K562 (cell line): ENCODE measurements at regions not wholly inside any gene's neighbourhood (a gene's known extent, or its start where the extent isn't known, plus 50 kb on each side); places are given as distances from the start of the nearest gene placed in this dataset.

ENCODE experiments used
- ATAC-seq: fragments of 200-7000 bp; cut with Tn5 transposase; 3 replicates; pipeline ENCODE4 v1.9.1; 2020; ENCODE audit warnings: moderate library complexity
- BruUV-seq: library from RNA; stranded (reverse); fragments of 400-500 nt; replicated peaks from 2 replicates; lab custom pipeline; 2021; lab: Mats Ljungman, UMichigan
- CTCF ChIA-PET: fragments of 300-600 bp; formaldehyde crosslinking; extraction: SDS; loops from one replicate; lab custom pipeline; 2021; ENCODE audit warnings: low intra/inter-chr PET ratio; lab: Yijun Ruan, JAX
- POLR2A ChIA-PET: fragments of 300-600, 350-650 bp; sonication (Branson Sonifier 250); formaldehyde crosslinking; extraction: SDS; loops from one replicate; lab custom pipeline; 2021; ENCODE audit warnings: antibody characterized with exemption, inconsistent platforms; lab: Yijun Ruan, JAX
- DNase-seq, 4 experiments: peaks; one replicate each; pipeline versions ENCODE4 v3.0.0 to v3.0.0-alpha.2; 2011 to 2018; ENCODE audit warnings: low spot score in 3 of 4, mixed read lengths in 3 of 4; ENCODE audit errors: extremely low read depth in 1 of 4
- FAIRE-seq: peaks from 2 replicates; lab custom pipeline; 2011; peaks lifted over from hg19 to GRCh38; lab: Jason Lieb, UNC
- H2AFZ ChIP-seq: 2 replicates; pipeline ENCODE4 v1.6.0; 2011; ENCODE audit warnings: low read depth, low read length, control low read depth, inconsistent platforms
- H3K27ac ChIP-seq: fragments of 200-600 bp; 3 replicates; pipeline ENCODE4 v1.8.0; 2011; ENCODE audit warnings: low read depth, mild to moderate bottlenecking, control low read depth, inconsistent platforms, low read length, moderate library complexity, mixed read lengths; ENCODE audit errors: extremely low read depth
- H3K27me3 ChIP-seq, 2 experiments: fragments of 300-600 bp in 1 of 2; 2 replicates in 1 of 2; 3 replicates in 1 of 2; pipeline versions ENCODE4 v1.6.0 to v1.8.0; 2011; ENCODE audit warnings: inconsistent platforms in 2 of 2, low read length in 2 of 2, mild to moderate bottlenecking in 1 of 2, mixed read lengths in 1 of 2, moderate library complexity in 1 of 2; ENCODE audit not compliant: control insufficient read depth in 2 of 2, insufficient read depth in 2 of 2
- H3K36me3 ChIP-seq: fragments of 300-600 bp; 3 replicates; pipeline ENCODE4 v1.8.0; 2011; ENCODE audit warnings: mild to moderate bottlenecking, low read length, inconsistent platforms; ENCODE audit not compliant: control insufficient read depth, insufficient read depth
- H3K4me1 ChIP-seq, 2 experiments: fragments of 200-600 bp in 1 of 2; replicated peaks in 1 of 2; 2 replicates in 1 of 2; 3 replicates in 1 of 2; pipeline versions ENCODE4 v1.5.1 to v1.8.0; 2011; ENCODE audit warnings: inconsistent platforms in 2 of 2, low read length in 2 of 2, mild to moderate bottlenecking in 1 of 2, mixed read lengths in 1 of 2, moderate library complexity in 1 of 2; ENCODE audit not compliant: control insufficient read depth in 2 of 2, insufficient read depth in 2 of 2
- H3K4me2 ChIP-seq: 2 replicates; pipeline ENCODE4 v1.6.1; 2011; ENCODE audit warnings: low read length, control low read depth, inconsistent platforms, mixed read lengths; ENCODE audit not compliant: insufficient read depth
- H3K4me3 ChIP-seq: fragments of 200-600 bp; sonication (generic), shearing (Covaris generic); 2 replicates; pipeline ENCODE4 v1.5.1; 2016; ENCODE audit warnings: control low read depth, inconsistent platforms
- H3K79me2 ChIP-seq: fragments of 200-600 bp; 3 replicates; pipeline ENCODE4 v1.8.0; 2011; ENCODE audit warnings: low read length, inconsistent platforms; ENCODE audit not compliant: control insufficient read depth, insufficient read depth
- H3K9ac ChIP-seq, 2 experiments: 2 replicates each; pipeline versions ENCODE4 v1.6.0 to v1.6.1; 2011; ENCODE audit warnings: low read depth in 2 of 2, low read length in 2 of 2, control low read depth in 1 of 2, inconsistent platforms in 1 of 2, mild to moderate bottlenecking in 1 of 2, mixed read lengths in 1 of 2; ENCODE audit not compliant: insufficient read depth in 1 of 2
- H3K9me1 ChIP-seq: one replicate; pipeline ENCODE4 v1.6.0; 2011; ENCODE audit warnings: inconsistent platforms, mild to moderate bottlenecking, low read length, moderate library complexity; ENCODE audit not compliant: control insufficient read depth, insufficient read depth
- H3K9me3 ChIP-seq: replicated peaks from 2 replicates; pipeline ENCODE4 v1.5.1; 2011; ENCODE audit warnings: low read depth, low read length, inconsistent platforms; ENCODE audit not compliant: control insufficient read depth, insufficient read depth
- H4K20me1 ChIP-seq: replicated peaks from 2 replicates; pipeline ENCODE4 v1.6.1; 2011; ENCODE audit warnings: low read length, inconsistent platforms, mixed read lengths; ENCODE audit not compliant: control insufficient read depth, insufficient read depth
- AFF1 ChIP-seq, 2 experiments: fragments of 450-650 bp; IDR thresholded peaks; 2 replicates each; pipeline ENCODE4 v1.6.1; 2018; ENCODE audit warnings: mild to moderate bottlenecking in 2 of 2, low read depth in 1 of 2; ENCODE audit not compliant: partially characterized antibody in 2 of 2
- NUFIP1 ChIP-seq: fragments of 450-650 bp; IDR thresholded peaks from 2 replicates; pipeline ENCODE4 v1.6.1; 2018; ENCODE audit not compliant: partially characterized antibody
- PHF21A ChIP-seq: fragments of 450-650 bp; IDR thresholded peaks from 2 replicates; pipeline ENCODE4 v1.6.1; 2017; ENCODE audit warnings: low read depth, borderline replicate concordance
- PTTG1 ChIP-seq: fragments of 450-650 bp; IDR thresholded peaks from 2 replicates; pipeline ENCODE4 v1.6.1; 2016; ENCODE audit warnings: low read depth, mild to moderate bottlenecking, missing genetic modification characterization, missing compliant biosample characterization
- RB1 ChIP-seq: fragments of 450-650 bp; IDR thresholded peaks from 2 replicates; pipeline ENCODE4 v1.6.1; 2017; ENCODE audit warnings: low read depth, mild to moderate bottlenecking
- RBM15 ChIP-seq: fragments of 200-400 bp; formaldehyde crosslinking; IDR thresholded peaks from 2 replicates; pipeline ENCODE4 v1.6.1; 2018; ENCODE audit warnings: mild to moderate bottlenecking, low read length, moderate library complexity; ENCODE audit not compliant: insufficient read depth
- SAP30 ChIP-seq: fragments of 200-600 bp; sonication (generic); IDR thresholded peaks from 2 replicates; pipeline ENCODE4 v1.6.1; 2012; ENCODE audit warnings: borderline replicate concordance, low read depth, mild to moderate bottlenecking, moderate library complexity, low read length, control low read depth, inconsistent platforms; ENCODE audit not compliant: insufficient read depth, poor library complexity, severe bottlenecking
- VEZF1 ChIP-seq: fragments of 200-800 bp; sonication (Bioruptor generic); IDR thresholded peaks from 2 replicates; pipeline ENCODE4 v1.6.1; 2017; ENCODE audit warnings: missing genetic modification characterization, missing compliant biosample characterization
- WGBS: fragments of 100-300 bp; shearing (Covaris generic); methylation state at CpG from one replicate; pipeline ENCODE4 v1.1.6; 2016; ENCODE audit warnings: low coverage, mixed read lengths; ENCODE audit not compliant: insufficient coverage; ENCODE audit errors: missing lambda C conversion rate; 5-methylcytosine and 5-hydroxymethylcytosine counted together
- in situ Hi-C: fragments of 300-500 bp; cut with MboI; formaldehyde crosslinking; loops from 4 replicates; pipeline ENCODE4 v1.15.0; 2018; ENCODE audit warnings: inconsistent platforms, mixed read lengths
- intact Hi-C: fragments of 100-400 bp; cut with micrococcal nuclease; formaldehyde crosslinking; loops from 2 replicates; pipeline ENCODE4 v1.14.2; 2022

- Histone ChIP-seq H3K27me3 (no peaks in the 10 kb centered on the region), H3K9ac (no peak overlapping the region), H3K4me2 (no peak overlapping the region), H3K9me1 (no peaks in the 10 kb centered on the region), H4K20me1 (no peaks in the 10 kb centered on the region), H3K4me3 (no peak overlapping the region), H3K79me2 (no peaks in the 10 kb centered on the region), H2AFZ (no peak overlapping the region), H3K9me3 (no peaks in the 10 kb centered on the region), H3K27ac (no peak overlapping the region)
- intact Hi-C loops = no loop called here
- BruUV-seq = no TSS peak
- ATAC-seq (no peak), FAIRE-seq (no peak)
- WGBS = 0% methylated on average over 1 of the region's 1 CpG
- no peak for TF ChIP-seq RB1
- TF ChIP-seq RBM15 = no peak
- TF ChIP-seq NUFIP1 = no peak
- TF ChIP-seq PHF21A = no peak
- TF ChIP-seq, all 486 proteins: peak for 0
- ChIA-PET CTCF (no interaction called here), POLR2A (no interaction called here)
- in situ Hi-C loops = no loop called here
- no peak for DNase-seq
- no peaks in the 10 kb centered on the region for H3K4me1 ChIP-seq
- H3K36me3 ChIP-seq = no peaks in the 10 kb centered on the region
Measured at GRCh38 chr13:65378484-65378883, 1851.7 kb downstream of the PCDH9 start.

GRCh38 chr13:65368832-65369231 lies 1861.3 kb downstream of the PCDH9 start:
- Histone ChIP-seq H3K79me2 (no peaks in the 10 kb centered on the region), H3K27ac (no peak overlapping the region), H3K36me3 (no peaks in the 10 kb centered on the region), H3K4me2 (no peak overlapping the region), H3K4me1 (no peaks in the 10 kb centered on the region), H3K27me3 (no peaks in the 10 kb centered on the region), H4K20me1 (no peaks in the 10 kb centered on the region), H3K9ac (no peak overlapping the region), H3K4me3 (no peak overlapping the region), H3K9me3 (no peaks in the 10 kb centered on the region), H2AFZ (no peak overlapping the region), H3K9me1 (no peaks in the 10 kb centered on the region)
- ChIA-PET CTCF (no interaction called here), POLR2A (no interaction called here)
- FAIRE-seq (no peak), ATAC-seq (no peak), DNase-seq (no peak)
- 13% methylated on average over 6 of the region's 6 CpGs for WGBS
- in situ Hi-C loops = no loop called here
- intact Hi-C loops = no loop called here
- BruUV-seq = no TSS peak
- no peak for TF ChIP-seq AFF1 (IDR thresholded peaks at IDR 0.05; ENCODE audit: low read depth in 1 of 2, partially characterized antibody in 2 of 2)
- TF ChIP-seq VEZF1 (CRISPR knock-in tag) = no peak
- no peak for TF ChIP-seq SAP30
- TF ChIP-seq PTTG1 (tag) = no peak
